ENCODE measurements at regions not wholly inside any gene's neighbourhood (a gene's known extent, or its start where the extent isn't known, plus 50 kb on each side); places are given as distances from the start of the nearest gene placed in this dataset.

- Histone ChIP-seq H3K4me3 (replicated peaks in 1 of 3; ENCODE audit: insufficient read depth in 1 of 3, low read depth in 2 of 3, low read length in 3 of 3) (no peak overlapping the region), H2AFZ (ENCODE audit: low read length) (no peak overlapping the region), H3K36me3 (replicated peaks in 1 of 2; ENCODE audit: control insufficient read depth in 1 of 2, insufficient read depth in 2 of 2, low read length in 2 of 2) (no peaks in the 10 kb centered on the region), H4K20me1 (ENCODE audit: insufficient read depth, low read length) (no peaks in the 10 kb centered on the region), H3K4me2 (ENCODE audit: low read depth, low read length) (no peak overlapping the region), H3K27ac (ENCODE audit: extremely low read length, insufficient read depth, low read length) (no peak overlapping the region), H3K79me2 (ENCODE audit: insufficient read depth, low read length) (no peaks in the 10 kb centered on the region), H3K9me3 (ENCODE audit: low read length) (peaks cover 96% of the 10 kb centered on the region), H3K4me1 (ENCODE audit: insufficient read depth, low read length) (no peaks in the 10 kb centered on the region), H3K27me3 (ENCODE audit: control insufficient read depth in 1 of 2, insufficient read depth in 2 of 2, low read length in 2 of 2) (no peaks in the 10 kb centered on the region), H3K9ac (ENCODE audit: insufficient read depth, low read depth, low read length) (no peak overlapping the region)
- POLR2A ChIA-PET: no interaction called here
- DNase-seq (ENCODE audit: low spot score) (no peak), ATAC-seq (no peak), FAIRE-seq (no peak)
- TF ChIP-seq MAFK (conservative IDR thresholded peaks at IDR 0.05 in 1 of 2, IDR thresholded peaks at IDR 0.05 in 1 of 2; ENCODE audit: low read length in 2 of 2) (peak; percentile 91 to 97), FLYWCH1 (CRISPR knock-in tag; IDR thresholded peaks at IDR 0.05) (no peak), MAFF (IDR thresholded peaks at IDR 0.05; ENCODE audit: low read depth, low read length) (peak; percentile 94)
- no TSS peak for BruUV-seq (replicated peaks)
- 2% methylated on average over 8 of the region's 8 CpGs for WGBS (ENCODE audit: low lambda C conversion rate)
- in situ Hi-C loops (cut with HindIII; ENCODE audit: extremely low pct_ligation_motif_present, low pct_unique_long_range_greater_than_20kb): no loop called here
- intact Hi-C loops (cut with micrococcal nuclease; ENCODE audit: unreplicated experiment): no loop called here
- CTCF ChIA-PET (ENCODE audit: low intra/inter-chr PET ratio, low total read pairs): no interaction called here
These were observed 899.9 kb downstream of the C6orf118 start for GRCh38 chr6:164409309-164410009.

DNA sequence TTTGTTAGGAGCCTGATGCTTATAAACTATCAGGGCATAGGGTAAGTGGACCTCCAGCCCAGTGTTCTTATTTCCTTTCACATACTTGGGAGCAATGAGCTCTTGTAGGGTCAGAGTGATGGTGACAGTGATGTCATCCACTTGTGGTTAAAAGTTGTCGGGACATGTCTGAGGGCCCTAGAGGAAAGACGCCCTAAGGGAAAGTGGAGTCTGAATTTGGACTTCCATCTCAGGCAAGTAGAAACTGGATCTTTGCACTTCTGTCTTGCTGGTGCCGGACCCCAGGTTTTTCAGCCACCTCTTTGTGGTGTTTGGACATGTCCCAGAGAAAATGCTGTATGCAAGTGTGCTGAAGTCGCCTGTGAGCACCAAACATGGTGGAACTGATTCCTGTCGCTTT is 900.5 kb downstream of the C6orf118 start:
- no peaks in the 10 kb centered on the region for H4K20me1 ChIP-seq (ENCODE audit: insufficient read depth, low read length)
- no peaks in the 10 kb centered on the region for H3K27me3 ChIP-seq (ENCODE audit: control insufficient read depth in 1 of 2, insufficient read depth in 2 of 2, low read length in 2 of 2)
- in situ Hi-C loops (cut with HindIII; ENCODE audit: extremely low pct_ligation_motif_present, low pct_unique_long_range_greater_than_20kb): no loop called here
- H2AFZ ChIP-seq (ENCODE audit: low read length): no peak overlapping the region
- TF ChIP-seq ATF7 (IDR thresholded peaks at IDR 0.05): peak; percentile 38; the same call in 1 of the 2 replicates
- TF ChIP-seq ATF7 (CRISPR knock-in tag; IDR thresholded peaks at IDR 0.05): no peak
- TF ChIP-seq ZNF337 (CRISPR knock-in tag; IDR thresholded peaks at IDR 0.05; ENCODE audit: borderline replicate concordance, low read depth): no peak
- POLR2A ChIA-PET: no interaction called here
- no peaks in the 10 kb centered on the region for H3K79me2 ChIP-seq (ENCODE audit: insufficient read depth, low read length)
- ATAC-seq: no peak
- H3K4me1 ChIP-seq (ENCODE audit: insufficient read depth, low read length): no peaks in the 10 kb centered on the region
- no peak overlapping the region for H3K9ac ChIP-seq (ENCODE audit: insufficient read depth, low read depth, low read length)
- no TSS peak for BruUV-seq (replicated peaks)
- CTCF ChIA-PET (ENCODE audit: low intra/inter-chr PET ratio, low total read pairs): no interaction called here
- intact Hi-C loops (cut with micrococcal nuclease; ENCODE audit: unreplicated experiment): no loop called here
- H3K36me3 ChIP-seq (replicated peaks in 1 of 2; ENCODE audit: control insufficient read depth in 1 of 2, insufficient read depth in 2 of 2, low read length in 2 of 2): no peaks in the 10 kb centered on the region
- no peak overlapping the region for H3K4me2 ChIP-seq (ENCODE audit: low read depth, low read length)
- no peak overlapping the region for H3K4me3 ChIP-seq (replicated peaks in 1 of 3; ENCODE audit: insufficient read depth in 1 of 3, low read depth in 2 of 3, low read length in 3 of 3)
- H3K9me3 ChIP-seq (ENCODE audit: low read length): peaks cover 94% of the 10 kb centered on the region
- H3K27ac ChIP-seq (ENCODE audit: extremely low read length, insufficient read depth, low read length): no peak overlapping the region
- no peak for DNase-seq (ENCODE audit: low spot score)
- no peak for FAIRE-seq
- WGBS (ENCODE audit: low lambda C conversion rate): 11% methylated on average over 5 of the region's 5 CpGs

Data from HepG2 (cell line).